Stomach smooth muscle (tissue), 2 donors: ENCODE measurements at regions not wholly inside any gene's neighbourhood (a gene's known extent, or its start where the extent isn't known, plus 50 kb on each side); places are given as distances from the start of the nearest gene placed in this dataset.
"Not testable (repeated sequence)": the region's sequence is repeated elsewhere in the genome, so short reads cannot be mapped to it uniquely, and the experiment has no call there.

ENCODE experiments used
- H3K27ac ChIP-seq: one replicate; pipeline ENCODE4 v1.7.0; 2013; ENCODE audit warnings: mild to moderate bottlenecking, low read length, inconsistent platforms
- H3K27me3 ChIP-seq, 2 donors: one replicate each; pipeline ENCODE4 v1.7.0; 2013; ENCODE audit warnings: low read length in 2 of 2; ENCODE audit not compliant: insufficient read depth in 2 of 2, control insufficient read depth in 1 of 2
- H3K36me3 ChIP-seq, 2 donors: one replicate each; pipeline ENCODE4 v1.7.0; 2013; ENCODE audit warnings: low read length in 2 of 2; ENCODE audit not compliant: control insufficient read depth in 2 of 2, insufficient read depth in 2 of 2
- H3K4me1 ChIP-seq: one replicate; pipeline ENCODE4 v1.7.0; 2013; ENCODE audit warnings: low read length; ENCODE audit not compliant: control insufficient read depth, insufficient read depth
- H3K4me3 ChIP-seq, 2 donors: one replicate each; pipeline ENCODE4 v1.7.0; 2013; ENCODE audit warnings: low read length in 2 of 2
- H3K9ac ChIP-seq, 2 donors: one replicate each; pipeline ENCODE4 v1.7.0; 2013; ENCODE audit warnings: low read length in 2 of 2, mild to moderate bottlenecking in 1 of 2
- H3K9me3 ChIP-seq, 2 donors: one replicate each; pipeline ENCODE4 v1.7.0; 2013; ENCODE audit warnings: low read length in 2 of 2; ENCODE audit not compliant: control insufficient read depth in 2 of 2
- donor health status: healthy.
- donor health status: Pancreatic carcinoma.

GRCh38 chr14:106355007-106355791, 828.8 kb downstream of the TMEM121 start:
- H3K9me3 ChIP-seq, H3K27me3 ChIP-seq, H3K27ac ChIP-seq, H3K9ac ChIP-seq, H3K36me3 ChIP-seq, H3K4me3 ChIP-seq, H3K4me1 ChIP-seq: not testable (repeated sequence)

GRCh38 chr14:106355881-106356642, 829.7 kb downstream of the TMEM121 start:
- not testable (repeated sequence) for H3K9ac ChIP-seq, H3K4me3 ChIP-seq, H3K4me1 ChIP-seq, H3K36me3 ChIP-seq, H3K9me3 ChIP-seq, H3K27me3 ChIP-seq, H3K27ac ChIP-seq

- not testable (repeated sequence) for H3K36me3 ChIP-seq, H3K9ac ChIP-seq, H3K4me1 ChIP-seq, H3K4me3 ChIP-seq, H3K27ac ChIP-seq, H3K27me3 ChIP-seq, H3K9me3 ChIP-seq
These were observed 830.2 kb downstream of the TMEM121 start for GRCh38 chr14:106356643-106356930.

- H3K27me3 ChIP-seq, H3K27ac ChIP-seq, H3K9me3 ChIP-seq, H3K36me3 ChIP-seq, H3K4me1 ChIP-seq, H3K9ac ChIP-seq, H3K4me3 ChIP-seq: not testable (repeated sequence)
These were observed 832.9 kb downstream of the TMEM121 start for GRCh38 chr14:106359157-106359887.

- H3K36me3 ChIP-seq, H3K4me1 ChIP-seq, H3K27ac ChIP-seq, H3K27me3 ChIP-seq, H3K9me3 ChIP-seq, H3K4me3 ChIP-seq, H3K9ac ChIP-seq: not testable (repeated sequence)
These were observed 839.0 kb downstream of the TMEM121 start for GRCh38 chr14:106365371-106365770.

GRCh38 chr14:106365894-106366293, 839.5 kb downstream of the TMEM121 start:
- H3K9me3 ChIP-seq, H3K4me3 ChIP-seq, H3K36me3 ChIP-seq, H3K9ac ChIP-seq, H3K4me1 ChIP-seq, H3K27me3 ChIP-seq, H3K27ac ChIP-seq: not testable (repeated sequence)

GRCh38 chr14:106366971-106367370, 840.6 kb downstream of the TMEM121 start:
- not testable (repeated sequence) for H3K9me3 ChIP-seq, H3K36me3 ChIP-seq, H3K4me1 ChIP-seq, H3K9ac ChIP-seq, H3K27ac ChIP-seq, H3K27me3 ChIP-seq, H3K4me3 ChIP-seq

- H3K9ac ChIP-seq, H3K9me3 ChIP-seq, H3K27me3 ChIP-seq, H3K4me3 ChIP-seq, H3K4me1 ChIP-seq, H3K36me3 ChIP-seq, H3K27ac ChIP-seq: not testable (repeated sequence)
These were observed 843.1 kb downstream of the TMEM121 start for GRCh38 chr14:106369456-106369855.

GRCh38 chr14:106372870-106373652, 846.7 kb downstream of the TMEM121 start:
- no peak overlapping the region for H3K4me3 ChIP-seq
- H3K27me3 ChIP-seq, result peaks cover 2 to 6% of the 10 kb centered on the region in 2 donors
- H3K27ac ChIP-seq, result no peak overlapping the region
- no peaks in the 10 kb centered on the region for H3K36me3 ChIP-seq
- peaks cover 0 to 4% of the 10 kb centered on the region in 2 donors for H3K9me3 ChIP-seq
- H3K9ac ChIP-seq, result no peak overlapping the region
- H3K4me1 ChIP-seq, result no peaks in the 10 kb centered on the region

GRCh38 chr14:106373653-106374110, 847.3 kb downstream of the TMEM121 start:
- H3K9me3 ChIP-seq, H3K27ac ChIP-seq, H3K4me3 ChIP-seq, H3K4me1 ChIP-seq, H3K9ac ChIP-seq, H3K27me3 ChIP-seq, H3K36me3 ChIP-seq: not testable (repeated sequence)
